IMR-90 (cell line): ENCODE measurements at regions not wholly inside any gene's neighbourhood (a gene's known extent, or its start where the extent isn't known, plus 50 kb on each side); places are given as distances from the start of the nearest gene placed in this dataset.

Experiments used
- ATAC-seq: fragments of 200-7000 bp; cut with Tn5 transposase; 2 replicates; pipeline ENCODE4 v1.9.1; 2020; ENCODE audit warnings: low read depth, mild to moderate bottlenecking, moderate library complexity
- BruUV-seq: library from RNA; stranded (reverse); fragments of 400-500 nt; replicated peaks from 2 replicates; lab custom pipeline; 2021; lab: Mats Ljungman, UMichigan
- CTCF ChIA-PET: fragments of 300-600 bp; formaldehyde crosslinking; extraction: SDS; loops from one replicate; lab custom pipeline; 2021; ENCODE audit warnings: antibody characterized with exemption; lab: Yijun Ruan, JAX
- POLR2A ChIA-PET: fragments of 300-600 bp; sonication (Branson Sonifier 250); formaldehyde crosslinking; loops from one replicate; lab custom pipeline; 2022; ENCODE audit warnings: antibody characterized with exemption; ENCODE audit not compliant: unreplicated experiment; lab: Charles Lee
- DNase-seq: peaks from one replicate; pipeline ENCODE4 v3.0.0; 2013
- H2AFZ ChIP-seq: replicated peaks from 2 replicates; pipeline ENCODE3; 2013; ENCODE audit warnings: low read length, mild to moderate bottlenecking; ENCODE audit not compliant: poor library complexity
- H2AK5ac ChIP-seq: 2 replicates; pipeline ENCODE4 v1.6.1; 2013; ENCODE audit warnings: low read depth, low read length, inconsistent platforms
- H2AK9ac ChIP-seq: replicated peaks from 2 replicates; pipeline ENCODE3; 2013; ENCODE audit warnings: mild to moderate bottlenecking, low read depth, low read length, moderate library complexity; ENCODE audit not compliant: poor library complexity
- H2BK120ac ChIP-seq: 2 replicates; pipeline ENCODE4 v1.6.1; 2013; ENCODE audit warnings: low read depth, low read length, inconsistent platforms
- H2BK15ac ChIP-seq: 3 replicates; pipeline ENCODE4 v1.6.1; 2013; ENCODE audit warnings: low read depth, low read length, inconsistent platforms
- H2BK20ac ChIP-seq: 2 replicates; pipeline ENCODE4 v1.6.1; 2013; ENCODE audit warnings: low read depth, mild to moderate bottlenecking, inconsistent platforms, low read length, moderate library complexity
- H2BK5ac ChIP-seq: 2 replicates; pipeline ENCODE4 v1.6.1; 2013; ENCODE audit warnings: mild to moderate bottlenecking, low read depth, low read length, inconsistent platforms; ENCODE audit not compliant: poor library complexity, severe bottlenecking
- H3K14ac ChIP-seq: replicated peaks from 2 replicates; pipeline ENCODE4 v1.6.1; 2013; ENCODE audit warnings: low read depth, low read length, inconsistent platforms
- H3K18ac ChIP-seq: 2 replicates; pipeline ENCODE4 v1.6.1; 2013; ENCODE audit warnings: low read depth, low read length, control low read depth
- H3K23ac ChIP-seq: 2 replicates; pipeline ENCODE4 v1.6.1; 2013; ENCODE audit warnings: low read depth, low read length, inconsistent platforms
- H3K27ac ChIP-seq: 2 replicates; pipeline ENCODE4 v1.5.1; 2013; ENCODE audit warnings: mild to moderate bottlenecking, control low read depth, low read length; ENCODE audit not compliant: insufficient read depth
- H3K27me3 ChIP-seq: 2 replicates; pipeline ENCODE4 v1.6.1; 2013; ENCODE audit warnings: low read length; ENCODE audit not compliant: control insufficient read depth, insufficient read depth
- H3K36me3 ChIP-seq: 2 replicates; pipeline ENCODE4 v1.6.1; 2013; ENCODE audit warnings: low read length, mixed read lengths; ENCODE audit not compliant: control insufficient read depth, insufficient read depth
- H3K4ac ChIP-seq: 2 replicates; pipeline ENCODE4 v1.6.1; 2013; ENCODE audit warnings: low read depth, low read length, inconsistent platforms
- H3K4me1 ChIP-seq: 2 replicates; pipeline ENCODE4 v1.6.1; 2013; ENCODE audit warnings: low read length, mixed read lengths; ENCODE audit not compliant: control insufficient read depth, insufficient read depth
- H3K4me2 ChIP-seq: 2 replicates; pipeline ENCODE4 v1.6.1; 2013; ENCODE audit warnings: low read depth, mild to moderate bottlenecking, control low read depth, low read length, moderate library complexity
- H3K4me3 ChIP-seq: 2 replicates; pipeline ENCODE4 v1.5.1; 2013; ENCODE audit warnings: low read depth, mild to moderate bottlenecking, control low read depth, low read length, moderate library complexity; ENCODE audit not compliant: insufficient read depth
- H3K56ac ChIP-seq: 2 replicates; pipeline ENCODE4 v1.6.1; 2013; ENCODE audit warnings: low read length, inconsistent platforms; ENCODE audit not compliant: insufficient read depth; ENCODE audit errors: extremely low read depth
- H3K79me1 ChIP-seq, 2 experiments: 2 replicates each; pipeline ENCODE4 v1.6.1; 2013; ENCODE audit warnings: low read length in 2 of 2, inconsistent platforms in 1 of 2, low read depth in 1 of 2
- H3K9ac ChIP-seq: 2 replicates; pipeline ENCODE4 v1.6.1; 2013; ENCODE audit warnings: low read depth, low read length, control low read depth
- H3K9me1 ChIP-seq: 2 replicates; pipeline ENCODE4 v1.6.1; 2013; ENCODE audit warnings: low read length, inconsistent platforms; ENCODE audit not compliant: insufficient read depth
- H3K9me3 ChIP-seq: 2 replicates; pipeline ENCODE4 v1.6.1; 2013; ENCODE audit warnings: low read length; ENCODE audit not compliant: control insufficient read depth, insufficient read depth
- H4K20me1 ChIP-seq: 2 replicates; pipeline ENCODE4 v1.6.1; 2013; ENCODE audit warnings: low read length, inconsistent platforms; ENCODE audit not compliant: insufficient read depth
- H4K5ac ChIP-seq: 2 replicates; pipeline ENCODE4 v1.6.1; 2013; ENCODE audit warnings: mild to moderate bottlenecking, low read depth, low read length, control low read depth
- H4K8ac ChIP-seq, 2 experiments: 2 replicates each; pipeline ENCODE4 v1.6.1; 2013; ENCODE audit warnings: low read depth in 2 of 2, low read length in 2 of 2, control low read depth in 1 of 2, inconsistent platforms in 1 of 2
- H4K91ac ChIP-seq: 2 replicates; pipeline ENCODE4 v1.6.1; 2013; ENCODE audit warnings: low read depth, low read length, inconsistent platforms; ENCODE audit not compliant: insufficient read depth
- BHLHE40 ChIP-seq: fragments of 150-350 bp; IDR thresholded peaks from 2 replicates; pipeline ENCODE4 v1.6.1; 2016; ENCODE audit warnings: mild to moderate bottlenecking, low read depth, low read length
- CHD1 ChIP-seq: IDR thresholded peaks from 2 replicates; pipeline ENCODE4 v1.6.1; 2012; ENCODE audit warnings: low read depth, low read length, improper control_type of control experiment
- CTCF ChIP-seq: conservative IDR thresholded peaks from 2 replicates; pipeline ENCODE4 v1.5.1; 2012; ENCODE audit warnings: mild to moderate bottlenecking, low read depth, low read length, improper control_type of control experiment
- FOS ChIP-seq: fragments of 150-350 bp; IDR thresholded peaks from 2 replicates; pipeline ENCODE4 v1.6.1; 2016; ENCODE audit warnings: low read depth, low read length
- MAZ ChIP-seq: IDR thresholded peaks from 2 replicates; pipeline ENCODE4 v1.6.1; 2012; ENCODE audit warnings: low read depth, mild to moderate bottlenecking, low read length, improper control_type of control experiment, moderate library complexity, borderline replicate concordance
- MXI1 ChIP-seq: IDR thresholded peaks from 2 replicates; pipeline ENCODE4 v1.6.1; 2012; ENCODE audit warnings: low read depth, mild to moderate bottlenecking, low read length, moderate library complexity, borderline replicate concordance
- NFE2L2 ChIP-seq: fragments of 150-350 bp; IDR thresholded peaks from 2 replicates; pipeline ENCODE4 v1.6.1; 2016; ENCODE audit warnings: low read depth, mild to moderate bottlenecking, low read length
- POLR2A ChIP-seq: IDR thresholded peaks from 2 replicates; pipeline ENCODE4 v1.6.1; 2012; ENCODE audit warnings: mild to moderate bottlenecking, low read depth, low read length
- RAD21 ChIP-seq: IDR thresholded peaks from 2 replicates; pipeline ENCODE4 v1.6.1; 2012; ENCODE audit warnings: low read length, improper control_type of control experiment
- RCOR1 ChIP-seq: IDR thresholded peaks from 2 replicates; pipeline ENCODE4 v1.6.1; 2012; ENCODE audit warnings: mild to moderate bottlenecking, low read length, improper control_type of control experiment; ENCODE audit not compliant: insufficient replicate concordance
- RFX5 ChIP-seq: IDR thresholded peaks from 2 replicates; pipeline ENCODE4 v1.8.0; 2012; ENCODE audit warnings: low read depth, mild to moderate bottlenecking, low read length, moderate library complexity
- SMC3 ChIP-seq: fragments of 150-350 bp; IDR thresholded peaks from 2 replicates; pipeline ENCODE4 v1.6.1; 2016; ENCODE audit warnings: low read depth, mild to moderate bottlenecking, antibody characterized with exemption, low read length, moderate library complexity
- WGBS, 2 experiments: methylation state at CpG; one replicate each; pipeline versions ENCODE4 v1.1.5 to v1.1.7; 2013; ENCODE audit warnings: missing lambda C conversion rate in 2 of 2; ENCODE audit not compliant: insufficient read length in 1 of 2; ENCODE audit errors: extremely low coverage in 2 of 2; 5-methylcytosine and 5-hydroxymethylcytosine counted together
- dilution Hi-C: fragments of 300-500 bp; cut with HindIII; formaldehyde crosslinking; loops from one replicate; pipeline ENCODE4 v1.14.3; 2018; ENCODE audit warnings: low sequenced_read_pairs; ENCODE audit not compliant: unreplicated experiment
- in situ Hi-C: fragments of 300-500 bp; cut with MboI; formaldehyde crosslinking; loops from 3 replicates; pipeline ENCODE4 v1.14.3; 2019; ENCODE audit warnings: low sequenced_read_pairs, inconsistent platforms, mixed read lengths
- intact Hi-C: fragments of 100-400 bp; cut with micrococcal nuclease; formaldehyde crosslinking; loops from 2 replicates; pipeline ENCODE4 v1.10.0; 2022
- TF ChIP-seq, protein P1 (sequence below): fragments of 150-350 bp; IDR thresholded peaks from 2 replicates; pipeline ENCODE4 v1.6.1; 2016; ENCODE audit warnings: low read depth, mild to moderate bottlenecking, low read length, moderate library complexity, borderline replicate concordance

DNA sequence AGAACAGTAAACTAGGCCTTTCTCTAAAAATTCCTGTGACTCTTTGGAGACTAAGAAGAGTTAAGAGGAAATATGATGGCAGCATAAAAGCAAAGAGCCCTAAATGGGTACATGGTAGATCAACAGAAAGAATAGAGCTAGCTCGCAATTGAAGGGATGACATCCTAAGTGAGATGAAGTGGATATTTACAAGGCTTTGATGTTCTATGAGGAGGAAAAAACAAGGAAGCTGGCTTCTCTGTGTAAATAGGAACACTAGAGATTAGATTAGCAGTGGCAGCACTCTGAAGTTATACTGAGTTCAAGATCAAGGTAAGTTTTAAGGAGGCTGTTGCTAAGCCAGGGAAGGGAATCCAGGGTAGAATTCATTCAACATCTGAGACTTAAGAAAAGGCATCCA is 73.1 kb upstream of the MBNL3 start:
- ChIA-PET POLR2A (no interaction called here), CTCF (no interaction called here)
- no peak overlapping the region for H4K5ac ChIP-seq
- no peak overlapping the region for H3K23ac ChIP-seq
- H2AK5ac ChIP-seq: no peak overlapping the region
- ATAC-seq (no peak), DNase-seq (no peak)
- no peak overlapping the region for H2BK20ac ChIP-seq
- no peak overlapping the region for H3K4me3 ChIP-seq
- no TSS peak for BruUV-seq
- no peak overlapping the region for H2AFZ ChIP-seq
- in situ Hi-C loops: no loop called here
- no peak overlapping the region for H2BK15ac ChIP-seq
- intact Hi-C loops: no loop called here
- no peaks in the 10 kb centered on the region for H3K27me3 ChIP-seq
- TF ChIP-seq CHD1 (no peak), CTCF (no peak), MAZ (no peak), NFE2L2 (no peak), POLR2A (no peak), RFX5 (no peak), FOS (no peak), SMC3 (no peak), RAD21 (no peak), RCOR1 (no peak), MXI1 (no peak), BHLHE40 (no peak)
- TF ChIP-seq, protein P1, sequence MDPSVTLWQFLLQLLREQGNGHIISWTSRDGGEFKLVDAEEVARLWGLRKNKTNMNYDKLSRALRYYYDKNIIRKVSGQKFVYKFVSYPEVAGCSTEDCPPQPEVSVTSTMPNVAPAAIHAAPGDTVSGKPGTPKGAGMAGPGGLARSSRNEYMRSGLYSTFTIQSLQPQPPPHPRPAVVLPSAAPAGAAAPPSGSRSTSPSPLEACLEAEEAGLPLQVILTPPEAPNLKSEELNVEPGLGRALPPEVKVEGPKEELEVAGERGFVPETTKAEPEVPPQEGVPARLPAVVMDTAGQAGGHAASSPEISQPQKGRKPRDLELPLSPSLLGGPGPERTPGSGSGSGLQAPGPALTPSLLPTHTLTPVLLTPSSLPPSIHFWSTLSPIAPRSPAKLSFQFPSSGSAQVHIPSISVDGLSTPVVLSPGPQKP: no peak
- H3K9me1 ChIP-seq: no peaks in the 10 kb centered on the region
- H3K27ac ChIP-seq: no peak overlapping the region
- WGBS, 2 experiments: no CpG with 5 or more reads among the region's 1 CpG
- H2BK120ac ChIP-seq: no peak overlapping the region
- dilution Hi-C loops: no loop called here
- no peaks in the 10 kb centered on the region for H3K9me3 ChIP-seq
- no peaks in the 10 kb centered on the region for H4K20me1 ChIP-seq
- H3K4me1 ChIP-seq: no peaks in the 10 kb centered on the region
- H3K9ac ChIP-seq: no peak overlapping the region
- H3K18ac ChIP-seq: no peak overlapping the region
- no peaks in the 10 kb centered on the region for H3K79me1 ChIP-seq
- no peak overlapping the region for H3K4ac ChIP-seq
- no peak overlapping the region for H4K8ac ChIP-seq
- H4K91ac ChIP-seq: no peak overlapping the region
- no peak overlapping the region for H3K56ac ChIP-seq
- no peak overlapping the region for H2BK5ac ChIP-seq
- H3K14ac ChIP-seq: no peak overlapping the region
- no peak overlapping the region for H3K4me2 ChIP-seq
- no peaks in the 10 kb centered on the region for H3K36me3 ChIP-seq
- H2AK9ac ChIP-seq: no peak overlapping the region
